ENCODE measurements at regions not wholly inside any gene's neighbourhood (a gene's known extent, or its start where the extent isn't known, plus 50 kb on each side); places are given as distances from the start of the nearest gene placed in this dataset.

DNA sequence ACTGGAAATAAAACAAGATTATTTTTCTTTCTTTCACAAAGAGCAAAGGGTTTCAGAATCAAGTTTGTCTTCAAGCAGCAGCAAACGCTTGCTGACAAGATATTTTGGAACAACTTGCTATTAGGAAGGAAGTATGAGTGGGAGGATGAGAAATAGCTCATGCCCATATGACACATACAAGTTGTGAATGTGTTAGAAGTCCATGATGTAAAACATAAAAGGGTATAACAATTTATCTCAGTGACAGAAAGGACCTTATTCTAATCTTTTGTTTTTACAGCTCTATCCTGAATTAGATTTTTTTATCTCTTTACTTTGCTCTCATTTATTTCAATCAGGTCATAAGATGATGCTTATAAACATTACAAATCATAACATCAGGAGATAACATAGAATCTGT is 516.6 kb upstream of the MEF2C start:
- Mint-ChIP-seq H3K27me3 (no peaks in the 10 kb centered on the region), H3K9me3 (no peaks in the 10 kb centered on the region), H3K4me3 (no peak overlapping the region), H3K4me1 (peaks cover 8% of the 10 kb centered on the region), H3K27ac (no peak overlapping the region)
- no peak for ATAC-seq
- no peak for DNase-seq

DNA sequence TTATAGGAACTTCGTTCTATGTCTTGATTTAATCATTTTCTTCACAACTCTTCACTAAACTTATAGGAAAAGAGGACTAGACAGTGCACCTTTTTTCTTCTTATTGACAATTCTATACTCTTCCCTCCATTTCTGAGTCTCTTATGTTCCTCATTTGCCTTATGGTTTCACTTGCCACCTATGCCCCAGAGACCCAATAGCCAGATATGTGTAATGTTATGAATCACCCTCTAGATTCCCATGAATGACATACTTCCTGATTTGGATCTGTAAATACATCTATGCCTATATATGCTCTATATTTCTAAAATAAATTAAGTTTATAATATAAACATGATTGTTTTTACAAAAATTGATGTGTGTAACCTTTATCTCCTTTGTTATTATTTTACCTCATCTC is 514.1 kb upstream of the MEF2C start:
- DNase-seq = no peak
- Mint-ChIP-seq H3K27me3 (no peaks in the 10 kb centered on the region), H3K27ac (no peak overlapping the region), H3K9me3 (no peaks in the 10 kb centered on the region), H3K4me1 (peaks cover 8% of the 10 kb centered on the region), H3K4me3 (no peak overlapping the region)
- ATAC-seq = no peak

DNA sequence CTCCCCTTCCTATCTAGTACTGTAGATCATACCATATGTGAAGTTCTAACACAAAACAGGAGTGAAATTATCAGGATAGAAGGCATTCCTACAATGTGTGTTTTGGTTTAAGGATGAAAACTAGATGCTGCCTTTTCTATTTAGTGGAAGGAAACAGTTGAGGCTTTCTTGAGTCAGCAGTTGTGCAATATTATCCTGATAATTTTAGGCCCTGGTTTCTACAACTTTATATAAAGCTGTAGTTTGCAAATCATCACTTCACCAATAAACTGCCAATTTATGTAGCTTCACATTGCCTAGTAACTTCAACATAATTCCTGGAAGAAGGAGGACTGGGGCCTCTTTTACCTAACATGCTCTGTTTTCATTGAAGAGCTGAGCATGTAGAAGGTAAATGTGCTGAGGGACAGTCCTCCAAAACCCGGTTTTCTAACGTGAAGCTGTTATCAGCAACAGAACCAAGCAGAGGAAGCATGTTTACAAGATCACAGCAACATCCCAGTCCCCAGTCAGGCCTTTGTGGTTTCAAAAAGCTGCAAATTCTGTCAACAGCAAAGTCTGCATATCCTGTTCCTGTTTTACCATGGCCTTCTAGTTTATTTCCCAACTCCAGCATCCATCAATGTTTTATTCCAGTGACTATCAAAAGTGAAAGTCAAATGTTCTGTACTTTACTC is 513.4 kb upstream of the MEF2C start:
- Mint-ChIP-seq H3K9me3 (no peaks in the 10 kb centered on the region), H3K27me3 (no peaks in the 10 kb centered on the region), H3K4me1 (peaks cover 8% of the 10 kb centered on the region), H3K4me3 (no peak overlapping the region), H3K27ac (no peak overlapping the region)
- ATAC-seq = no peak
- no peak for DNase-seq

DNA sequence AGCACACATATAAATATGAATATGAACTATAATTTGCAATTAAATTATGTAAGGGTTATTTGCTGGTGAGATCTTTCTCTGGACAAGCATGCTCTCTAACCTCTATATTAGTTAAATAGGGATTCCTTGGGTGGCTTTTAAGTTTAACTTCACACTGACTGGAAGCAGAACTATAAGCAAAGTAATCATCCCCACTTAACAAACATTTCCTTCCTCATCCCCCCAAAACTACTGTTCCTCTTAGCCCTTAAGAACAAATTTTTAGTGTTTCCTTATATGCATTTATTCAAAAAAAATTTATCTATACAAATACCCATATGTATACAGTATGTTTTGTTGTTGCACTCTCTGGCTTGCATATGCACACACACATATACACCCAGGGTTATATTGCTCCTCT is 512.1 kb upstream of the MEF2C start:
- Mint-ChIP-seq H3K4me1 (peaks cover 8% of the 10 kb centered on the region), H3K9me3 (no peaks in the 10 kb centered on the region)
- no peak for ATAC-seq

DNA sequence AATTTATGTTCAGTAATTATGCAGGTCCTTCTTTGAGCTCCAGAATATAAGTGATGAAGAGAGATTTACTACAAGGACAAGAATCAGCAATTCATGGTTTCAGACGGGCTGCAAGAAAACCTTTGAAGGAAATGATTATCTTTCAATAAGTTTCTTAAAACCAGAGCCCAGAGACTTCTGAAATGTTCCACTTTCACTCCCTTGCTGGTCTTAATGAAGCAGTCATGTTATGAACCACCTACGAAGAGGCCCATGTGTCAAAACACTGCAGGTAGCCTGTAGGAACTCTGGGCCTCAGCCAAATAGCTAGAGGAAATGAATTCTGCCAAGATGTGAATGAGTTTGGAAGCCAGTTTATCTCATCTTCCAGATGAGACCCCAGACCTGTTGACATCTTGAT is 505.9 kb upstream of the MEF2C start:
- no peaks in the 10 kb centered on the region for H3K9me3 Mint-ChIP-seq
- no peak overlapping the region for H3K4me3 Mint-ChIP-seq
- ATAC-seq (no peak), DNase-seq (no peak)
- no peaks in the 10 kb centered on the region for H3K27me3 Mint-ChIP-seq
- no peaks in the 10 kb centered on the region for H3K4me1 Mint-ChIP-seq
- no peak overlapping the region for H3K27ac Mint-ChIP-seq

More for the DNA sequence above, 512.1 kb upstream of the MEF2C start:
- Mint-ChIP-seq H3K4me3 (no peak overlapping the region), H3K27ac (no peak overlapping the region), H3K27me3 (no peaks in the 10 kb centered on the region)
- DNase-seq = no peak

DNA sequence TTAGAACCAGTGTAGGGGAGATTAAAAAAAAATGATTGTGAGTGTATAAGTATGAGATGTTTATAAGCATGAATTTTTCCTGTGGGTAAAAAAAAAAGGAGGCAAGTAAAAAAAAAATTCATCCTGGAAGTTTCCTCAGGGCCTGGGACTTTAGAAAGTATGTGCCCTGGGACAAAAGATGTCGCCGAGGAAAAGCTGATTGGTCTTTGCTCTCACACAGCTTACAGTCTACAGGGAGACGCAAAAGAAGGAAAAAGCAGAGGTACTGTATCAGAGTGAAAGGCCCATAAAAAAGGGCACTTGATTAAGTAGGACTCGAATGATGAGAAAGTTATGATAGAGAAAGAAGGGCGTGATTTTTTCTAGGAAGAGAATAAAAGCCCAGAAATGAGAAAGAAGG is 501.4 kb upstream of the MEF2C start:
- no peak overlapping the region for H3K27ac Mint-ChIP-seq
- H3K9me3 Mint-ChIP-seq = peaks cover 0 to 11% of the 10 kb centered on the region in 2 donors
- H3K4me3 Mint-ChIP-seq = no peak overlapping the region
- H3K27me3 Mint-ChIP-seq = no peaks in the 10 kb centered on the region
- no peaks in the 10 kb centered on the region for H3K4me1 Mint-ChIP-seq
- DNase-seq = no peak
- no peak for ATAC-seq

DNA sequence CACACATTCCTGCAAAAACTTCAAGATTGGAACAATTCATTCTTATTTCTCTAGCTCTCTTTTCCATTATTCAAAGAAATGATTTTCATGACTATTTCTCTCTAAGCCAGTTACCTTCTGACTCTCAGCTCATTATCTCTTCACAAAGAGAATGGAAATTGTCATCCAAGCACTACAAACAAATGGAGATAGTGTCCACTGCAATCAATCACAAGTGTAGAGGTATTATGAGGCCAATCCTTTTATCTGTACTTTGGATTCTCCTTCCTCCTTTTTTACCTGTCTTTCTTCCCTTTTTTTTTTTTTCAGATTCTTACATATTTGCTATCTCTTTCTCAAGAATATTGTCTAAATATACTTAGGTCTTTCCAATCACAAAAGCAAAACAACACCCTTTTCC is 497.7 kb upstream of the MEF2C start:
- H3K27ac Mint-ChIP-seq = no peak overlapping the region
- H3K9me3 Mint-ChIP-seq = peaks cover 0 to 11% of the 10 kb centered on the region in 2 donors
- ATAC-seq = no peak

DNA sequence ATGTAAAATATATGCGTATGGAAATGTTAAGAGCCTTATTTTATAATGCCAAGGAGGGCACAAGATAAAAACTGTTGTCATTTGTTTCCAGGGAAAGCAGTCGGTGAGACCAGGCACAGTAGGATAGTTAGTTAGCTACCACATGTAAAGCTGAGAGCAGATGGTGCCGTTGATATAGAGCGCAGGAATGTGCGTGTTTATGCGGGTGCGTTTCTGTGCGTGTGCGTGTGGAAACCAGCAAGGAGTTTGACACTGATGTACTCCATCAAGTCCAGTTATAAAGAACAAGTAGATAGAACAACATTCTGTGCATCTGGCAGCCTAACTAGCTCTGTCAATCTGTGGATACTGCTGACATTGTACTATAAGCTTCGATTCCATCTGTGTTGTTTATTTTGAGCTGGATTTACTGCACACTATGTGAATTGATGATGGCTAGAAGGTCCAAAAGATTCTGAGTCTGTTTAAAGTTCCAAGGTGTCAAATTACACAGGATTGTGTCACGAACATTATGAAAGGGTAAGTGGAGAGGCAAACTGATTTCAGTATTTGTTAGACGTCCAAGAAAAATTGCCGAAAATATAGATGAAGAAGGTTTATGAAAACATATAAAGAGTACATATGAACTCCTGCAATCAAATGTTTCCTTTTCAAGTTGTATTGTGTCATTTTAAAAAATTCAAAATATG is 494.9 kb upstream of the MEF2C start:
- no peaks in the 10 kb centered on the region for H3K27me3 Mint-ChIP-seq
- H3K4me1 Mint-ChIP-seq = no peaks in the 10 kb centered on the region
- no peak overlapping the region for H3K4me3 Mint-ChIP-seq
- ATAC-seq (no peak), DNase-seq (no peak)
- H3K9me3 Mint-ChIP-seq = peaks cover 0 to 11% of the 10 kb centered on the region in 2 donors
- no peak overlapping the region for H3K27ac Mint-ChIP-seq

More for the DNA sequence above, 497.7 kb upstream of the MEF2C start:
- no peak overlapping the region for H3K4me3 Mint-ChIP-seq
- no peaks in the 10 kb centered on the region for H3K4me1 Mint-ChIP-seq
- H3K27me3 Mint-ChIP-seq = no peaks in the 10 kb centered on the region
- no peak for DNase-seq

DNA sequence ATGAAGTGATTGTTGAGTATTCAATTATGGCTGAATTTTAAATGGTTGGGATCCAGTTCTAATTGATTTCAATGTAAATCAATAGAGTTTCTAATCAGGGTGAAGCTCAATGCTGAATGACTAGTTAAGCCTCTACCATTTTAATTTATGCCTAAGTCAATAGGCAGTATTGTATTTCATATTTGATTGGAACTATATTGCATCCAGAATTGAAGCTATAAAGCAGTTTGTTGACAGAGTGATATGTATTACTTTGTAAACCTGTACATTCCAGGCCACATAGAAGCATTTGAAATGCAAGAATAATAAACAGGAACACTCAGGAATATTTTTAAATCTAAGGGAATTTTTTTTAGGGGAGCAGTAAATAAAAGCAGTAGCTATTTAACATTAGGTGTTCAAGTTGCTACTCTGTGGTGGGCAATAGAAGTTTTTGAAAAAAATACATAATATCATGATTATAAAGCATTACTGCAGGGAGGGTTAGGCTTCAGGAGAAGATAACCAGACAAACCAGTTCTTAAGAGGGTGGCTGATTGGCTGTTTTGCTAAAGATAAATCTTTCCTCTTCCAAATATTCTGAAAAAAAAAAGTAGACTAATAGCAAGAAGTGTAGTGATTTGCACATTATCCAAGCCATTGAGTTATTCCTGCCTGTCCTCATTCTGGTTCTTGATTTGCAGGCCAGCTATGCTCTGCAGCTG is 492.0 kb upstream of the MEF2C start:
- no peak overlapping the region for H3K27ac Mint-ChIP-seq
- DNase-seq = no peak

DNA sequence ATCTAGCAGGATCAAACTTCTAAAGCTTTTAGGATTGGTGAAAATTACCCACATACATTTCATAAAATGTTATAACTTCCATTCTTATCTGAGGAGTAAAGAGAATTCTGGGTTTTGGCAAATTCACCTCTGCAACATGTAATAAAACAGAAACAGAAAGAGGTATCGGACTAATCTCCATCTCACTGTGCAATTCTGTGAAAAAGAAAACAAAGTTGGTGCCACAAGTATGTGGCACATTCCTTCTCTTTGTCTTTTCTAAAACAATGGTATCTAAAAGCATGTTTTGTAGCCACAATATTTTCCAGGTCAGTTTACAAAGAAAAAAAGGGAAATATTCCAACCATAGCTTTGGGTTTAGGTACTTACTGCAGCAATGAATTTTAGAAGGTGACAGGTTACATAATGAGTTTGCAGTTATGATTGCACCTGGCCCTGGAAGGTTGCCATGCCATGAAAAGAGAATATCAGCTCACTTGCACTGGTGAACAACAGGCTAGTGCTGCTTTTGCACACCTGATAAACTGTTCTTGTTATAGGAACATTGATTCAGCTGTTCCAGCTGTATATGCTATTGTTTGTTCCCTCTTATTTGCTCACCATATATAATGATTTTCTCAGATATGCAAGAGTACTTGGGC is 491.3 kb upstream of the MEF2C start:
- no peak for ATAC-seq
- DNase-seq = no peak
- Mint-ChIP-seq H3K4me1 (no peaks in the 10 kb centered on the region), H3K27ac (no peak overlapping the region), H3K9me3 (no peaks in the 10 kb centered on the region), H3K4me3 (no peak overlapping the region), H3K27me3 (no peaks in the 10 kb centered on the region)

More for the DNA sequence above, 492.0 kb upstream of the MEF2C start:
- H3K4me1 Mint-ChIP-seq = no peaks in the 10 kb centered on the region
- H3K9me3 Mint-ChIP-seq = no peaks in the 10 kb centered on the region
- H3K4me3 Mint-ChIP-seq = no peak overlapping the region
- no peaks in the 10 kb centered on the region for H3K27me3 Mint-ChIP-seq
- ATAC-seq = no peak

DNA sequence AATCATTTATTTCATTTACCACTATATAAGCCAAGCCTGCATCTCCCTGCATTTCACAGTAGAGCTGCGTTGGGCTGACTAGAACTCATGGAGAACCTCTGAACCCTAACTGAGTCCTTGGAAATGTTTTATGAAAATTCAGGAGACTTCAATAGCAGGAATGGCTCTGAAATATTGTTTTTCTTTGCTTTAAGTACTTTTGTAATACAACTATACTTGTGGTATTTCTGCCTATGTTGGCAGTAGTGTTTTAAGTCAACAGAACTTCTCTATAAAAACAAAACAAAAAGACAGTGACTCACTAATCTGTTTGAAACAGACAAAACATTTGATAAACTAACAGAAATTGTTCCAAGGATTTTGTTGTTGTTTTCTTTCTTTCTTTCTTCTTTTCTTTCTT is 489.2 kb upstream of the MEF2C start:
- ATAC-seq (no peak), DNase-seq (no peak)
- no peak overlapping the region for H3K27ac Mint-ChIP-seq
- H3K27me3 Mint-ChIP-seq = no peaks in the 10 kb centered on the region
- H3K4me3 Mint-ChIP-seq = no peak overlapping the region
- no peaks in the 10 kb centered on the region for H3K4me1 Mint-ChIP-seq
- no peaks in the 10 kb centered on the region for H3K9me3 Mint-ChIP-seq

DNA sequence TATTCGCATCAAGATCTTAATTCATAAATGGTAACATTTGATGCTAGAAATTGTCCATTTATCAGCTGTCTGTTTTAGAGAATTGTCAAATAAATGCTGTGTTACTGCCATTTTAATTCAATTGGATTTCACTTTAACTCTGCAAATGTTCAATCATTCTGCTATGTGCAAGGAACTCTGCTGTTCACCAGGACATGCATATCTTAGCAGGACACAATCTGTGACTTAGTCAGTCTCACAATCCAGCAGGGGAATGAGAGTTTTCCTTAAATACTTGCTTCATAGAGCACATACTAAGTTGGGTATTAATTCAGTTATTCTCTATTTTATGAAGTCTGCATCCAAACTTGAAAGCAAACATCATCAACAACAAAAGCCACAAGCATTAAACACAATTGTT is 488.7 kb upstream of the MEF2C start:
- H3K4me3 Mint-ChIP-seq = no peak overlapping the region
- ATAC-seq (no peak), DNase-seq (no peak)
- no peaks in the 10 kb centered on the region for H3K9me3 Mint-ChIP-seq
- H3K4me1 Mint-ChIP-seq = no peaks in the 10 kb centered on the region
- no peak overlapping the region for H3K27ac Mint-ChIP-seq
- no peaks in the 10 kb centered on the region for H3K27me3 Mint-ChIP-seq

DNA sequence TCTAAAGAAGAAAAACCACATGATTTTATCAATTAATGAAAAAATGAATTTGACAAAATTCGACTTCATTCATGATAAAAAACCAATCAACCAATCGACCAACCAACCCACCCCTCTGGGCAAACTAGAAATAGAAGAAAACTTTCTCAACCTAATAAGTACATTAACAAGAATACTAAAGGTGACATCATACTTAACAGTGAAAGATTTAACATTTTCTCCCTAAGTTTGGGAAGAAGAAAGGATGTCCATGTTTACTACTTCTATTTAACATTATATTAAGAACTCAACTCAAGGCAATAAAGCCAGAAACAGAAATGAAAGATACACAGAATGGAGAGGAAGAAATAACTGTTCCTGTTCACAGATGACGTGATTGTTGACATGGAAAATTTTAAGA is 476.1 kb upstream of the MEF2C start:
- Mint-ChIP-seq H3K9me3 (peaks cover 0 to 3% of the 10 kb centered on the region in 2 donors), H3K4me3 (no peak overlapping the region), H3K27ac (no peak overlapping the region), H3K4me1 (no peaks in the 10 kb centered on the region), H3K27me3 (no peaks in the 10 kb centered on the region)
- no peak for DNase-seq
- no peak for ATAC-seq

DNA sequence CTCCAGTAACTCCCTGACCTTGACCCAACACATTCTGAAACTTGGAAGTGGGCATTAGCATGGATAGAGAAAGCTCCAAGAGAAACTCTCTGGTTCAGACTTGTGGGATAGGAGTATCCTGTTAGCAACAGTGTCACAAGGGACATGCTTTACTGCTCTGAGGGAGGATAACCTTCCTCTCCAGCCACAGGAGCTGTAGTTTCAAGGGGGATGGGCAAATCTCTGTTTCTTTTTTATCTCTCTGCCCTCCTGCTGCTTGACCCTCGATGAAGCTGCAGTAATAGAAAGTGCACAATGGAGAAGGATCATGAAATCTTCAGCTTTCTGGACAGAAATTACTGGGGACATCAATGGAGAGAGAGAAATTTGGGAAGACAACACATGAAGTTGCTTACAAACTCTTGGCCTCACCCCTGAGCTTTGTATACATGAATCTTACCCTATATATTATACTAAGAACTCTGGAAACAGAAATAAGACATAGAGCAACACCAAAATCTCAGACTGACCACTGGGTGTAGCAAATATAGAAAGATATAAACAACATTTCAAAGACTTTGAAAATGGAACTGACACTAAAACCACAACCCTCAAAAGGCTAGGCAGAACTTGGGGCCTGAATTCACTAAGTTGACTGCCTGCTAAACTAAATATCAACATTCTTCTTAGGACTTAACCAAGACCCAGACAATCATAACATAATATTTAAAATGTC is 471.0 kb upstream of the MEF2C start:
- no peaks in the 10 kb centered on the region for H3K9me3 Mint-ChIP-seq

DNA sequence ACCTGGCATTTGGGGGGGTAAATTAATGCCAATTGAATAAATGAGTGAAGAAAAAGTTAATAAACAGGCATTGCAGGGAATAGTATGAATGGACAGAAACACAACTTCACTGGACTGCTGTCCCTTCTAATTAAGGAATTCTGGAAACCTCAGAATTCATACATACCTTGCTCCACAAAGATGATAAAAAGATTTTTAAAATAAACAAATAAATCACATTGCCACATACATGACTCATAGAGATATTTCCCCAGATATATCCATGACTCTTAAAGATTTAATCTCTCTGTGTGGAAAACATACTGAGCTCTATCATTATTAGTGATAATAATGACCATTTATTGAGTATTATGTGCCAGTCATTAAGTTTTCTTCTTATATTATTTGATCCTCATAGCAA is 469.0 kb upstream of the MEF2C start:
- DNase-seq (no peak), ATAC-seq (no peak)
- Mint-ChIP-seq H3K9me3 (no peaks in the 10 kb centered on the region), H3K27me3 (no peaks in the 10 kb centered on the region), H3K4me3 (no peak overlapping the region), H3K4me1 (no peaks in the 10 kb centered on the region), H3K27ac (no peak overlapping the region)

More for the DNA sequence above, 471.0 kb upstream of the MEF2C start:
- no peak for DNase-seq
- Mint-ChIP-seq H3K27ac (no peak overlapping the region), H3K27me3 (no peaks in the 10 kb centered on the region), H3K4me3 (no peak overlapping the region), H3K4me1 (no peaks in the 10 kb centered on the region)
- no peak for ATAC-seq

Data from stimulated activated naive CD8-positive, alpha-beta T cell treated with anti-CD3 and anti-CD28 coated beads, Interleukin-15, amount 100 ng/mL, for 72 hours (primary cell).